GM12878 (cell line): ENCODE measurements at regions not wholly inside any gene's neighbourhood (a gene's known extent, or its start where the extent isn't known, plus 50 kb on each side); places are given as distances from the start of the nearest gene placed in this dataset.

Source experiments
- ATAC-seq: fragments of 200-7000 bp; cut with Tn5 transposase; 3 replicates; pipeline ENCODE4 v1.9.1; 2020; ENCODE audit warnings: mild to moderate bottlenecking, moderate library complexity
- BruUV-seq: library from RNA; stranded (reverse); fragments of 400-500 nt; replicated peaks from 2 replicates; lab custom pipeline; 2021; lab: Mats Ljungman, UMichigan
- CTCF ChIA-PET: fragments of 300-600 bp; sonication (Branson Sonifier 250); formaldehyde crosslinking; extraction: SDS; loops from one replicate; lab custom pipeline; 2021; ENCODE audit warnings: inconsistent platforms; lab: Yijun Ruan, JAX
- POLR2A ChIA-PET: fragments of 350-600 bp; formaldehyde crosslinking; extraction: SDS; loops from one replicate; lab custom pipeline; 2021; ENCODE audit warnings: inconsistent platforms; lab: Charles Lee
- RAD21 ChIA-PET: fragments of 300-600 bp; sonication (Branson Sonifier 250); formaldehyde crosslinking; loops from one replicate; lab custom pipeline; 2023; ENCODE audit warnings: antibody characterized with exemption; ENCODE audit not compliant: unreplicated experiment; lab: Charles Lee
- SMC1A ChIA-PET: fragments of 300-600 bp; sonication (Branson Sonifier 250); formaldehyde crosslinking; loops from one replicate; lab custom pipeline; 2023; ENCODE audit not compliant: unreplicated experiment, uncharacterized antibody; lab: Charles Lee
- DNase-seq: peaks from one replicate; pipeline ENCODE4 v3.0.0-alpha.2; 2011; ENCODE audit warnings: low read depth, low spot score
- FAIRE-seq: peaks from 3 replicates; lab custom pipeline; 2011; peaks lifted over from hg19 to GRCh38; lab: Jason Lieb, UNC
- H2AFZ ChIP-seq: 2 replicates; pipeline ENCODE4 v1.6.0; 2011; ENCODE audit warnings: low read depth, low read length, control low read depth; ENCODE audit not compliant: control insufficient read depth
- H3K27ac ChIP-seq: 2 replicates; pipeline ENCODE4 v1.5.1; 2011; ENCODE audit warnings: control low read depth; ENCODE audit not compliant: control insufficient read depth, insufficient read depth
- H3K27me3 ChIP-seq, 2 experiments: replicated peaks in 1 of 2; 2 replicates each; pipeline versions ENCODE4 v1.6.0 to v1.6.1; 2011; ENCODE audit warnings: low read length in 1 of 2; ENCODE audit not compliant: control insufficient read depth in 2 of 2, insufficient read depth in 2 of 2
- H3K36me3 ChIP-seq, 2 experiments: 2 replicates each; pipeline ENCODE4 v1.5.1; 2011; ENCODE audit warnings: low read length in 1 of 2; ENCODE audit not compliant: control insufficient read depth in 2 of 2, insufficient read depth in 2 of 2
- H3K4me1 ChIP-seq: 2 replicates; pipeline ENCODE4 v1.6.1; 2011; ENCODE audit warnings: mild to moderate bottlenecking, low read length, moderate library complexity, mixed read lengths; ENCODE audit not compliant: control insufficient read depth, insufficient read depth
- H3K4me2 ChIP-seq: 2 replicates; pipeline ENCODE4 v1.6.0; 2011; ENCODE audit warnings: control low read depth; ENCODE audit not compliant: control insufficient read depth, insufficient read depth
- H3K4me3 ChIP-seq: fragments of 200-600 bp; sonication (generic); 2 replicates; pipeline ENCODE4 v1.5.1; 2016
- H3K79me2 ChIP-seq: 2 replicates; pipeline ENCODE4 v1.6.0; 2011; ENCODE audit warnings: low read length; ENCODE audit not compliant: control insufficient read depth, insufficient read depth
- H3K9ac ChIP-seq: 2 replicates; pipeline ENCODE4 v1.8.0; 2011; ENCODE audit warnings: low read length, control low read depth, mixed read lengths; ENCODE audit not compliant: control insufficient read depth, insufficient read depth
- H3K9me3 ChIP-seq: replicated peaks from 3 replicates; pipeline ENCODE4 v1.5.1; 2011; ENCODE audit warnings: mild to moderate bottlenecking, low read length; ENCODE audit not compliant: control insufficient read depth, insufficient read depth
- H4K20me1 ChIP-seq: 2 replicates; pipeline ENCODE4 v1.6.0; 2011; ENCODE audit not compliant: control insufficient read depth, insufficient read depth
- BMI1 ChIP-seq: fragments of 450-650 bp; IDR thresholded peaks from 2 replicates; pipeline ENCODE4 v1.6.1; 2016; ENCODE audit warnings: mild to moderate bottlenecking, moderate library complexity, borderline replicate concordance
- CEBPB ChIP-seq, 2 experiments: fragments of 150-350 bp in 1 of 2; IDR thresholded peaks; 2 replicates each; pipeline ENCODE4 v1.6.1; 2012 to 2014; ENCODE audit warnings: low read depth in 2 of 2, low read length in 2 of 2, borderline replicate concordance in 1 of 2, inconsistent platforms in 1 of 2
- CHD1 ChIP-seq: IDR thresholded peaks from 2 replicates; pipeline ENCODE4 v1.6.1; 2012; ENCODE audit warnings: low read depth, low read length, improper control_type of control experiment
- GATAD2B ChIP-seq: fragments of 450-650 bp; conservative IDR thresholded peaks from 2 replicates; pipeline ENCODE4 v1.6.1; 2017; ENCODE audit warnings: low read depth, mild to moderate bottlenecking, moderate library complexity
- NFIC ChIP-seq: IDR thresholded peaks from 2 replicates; pipeline ENCODE4 v1.6.1; 2012; ENCODE audit warnings: low read depth, mild to moderate bottlenecking, inconsistent platforms, low read length, moderate library complexity
- PAX8 ChIP-seq: fragments of 450-650 bp; IDR thresholded peaks from 2 replicates; pipeline ENCODE4 v1.6.1; 2017; ENCODE audit warnings: mild to moderate bottlenecking, moderate library complexity
- RAD21 ChIP-seq: IDR thresholded peaks from 2 replicates; pipeline ENCODE4 v1.6.1; 2011; ENCODE audit warnings: mild to moderate bottlenecking, low read depth, low read length, moderate library complexity; ENCODE audit not compliant: insufficient read depth
- SPI1 ChIP-seq: IDR thresholded peaks from 2 replicates; pipeline ENCODE4 v1.6.1; 2011; ENCODE audit warnings: low read depth, mild to moderate bottlenecking, low read length, moderate library complexity, borderline replicate concordance; ENCODE audit not compliant: insufficient read depth
- SUZ12 ChIP-seq: fragments of 200-600 bp; sonication (generic); IDR thresholded peaks from one replicate; pipeline ENCODE4 v1.6.1; 2018; ENCODE audit warnings: antibody characterized with exemption, mild to moderate bottlenecking; ENCODE audit not compliant: unreplicated experiment
- WGBS: methylation state at CpG from one replicate; pipeline ENCODE4 v1.1.6; 2016; ENCODE audit warnings: low lambda C conversion rate; ENCODE audit not compliant: insufficient replicate concordance, insufficient coverage; ENCODE audit errors: missing lambda C conversion rate; 5-methylcytosine and 5-hydroxymethylcytosine counted together
- in situ Hi-C: fragments of 300-500 bp; cut with MboI; formaldehyde crosslinking; loops from 9 replicates; pipeline ENCODE4 v1.14.3; 2018; ENCODE audit warnings: mixed read lengths
- intact Hi-C: fragments of 100-400 bp; cut with micrococcal nuclease; formaldehyde crosslinking; loops from one replicate; pipeline ENCODE4 v1.14.2; 2022; ENCODE audit not compliant: unreplicated experiment
- TF ChIP-seq, protein P1 (sequence below): IDR thresholded peaks from 2 replicates; pipeline ENCODE4 v1.6.1; 2011; ENCODE audit warnings: borderline replicate concordance, low read depth, mild to moderate bottlenecking, moderate library complexity, mixed read lengths, low read length; ENCODE audit not compliant: insufficient read depth; ENCODE audit errors: extremely low read length
- TF ChIP-seq, protein P2 (sequence below): IDR thresholded peaks from 2 replicates; pipeline ENCODE4 v1.6.1; 2012; ENCODE audit warnings: mild to moderate bottlenecking, low read depth, low read length
- TF ChIP-seq, protein P3 (sequence below): IDR thresholded peaks from 2 replicates; pipeline ENCODE4 v1.6.1; 2011; ENCODE audit warnings: low read depth, mild to moderate bottlenecking, low read length, moderate library complexity, borderline replicate concordance; ENCODE audit errors: extremely low read depth

DNA sequence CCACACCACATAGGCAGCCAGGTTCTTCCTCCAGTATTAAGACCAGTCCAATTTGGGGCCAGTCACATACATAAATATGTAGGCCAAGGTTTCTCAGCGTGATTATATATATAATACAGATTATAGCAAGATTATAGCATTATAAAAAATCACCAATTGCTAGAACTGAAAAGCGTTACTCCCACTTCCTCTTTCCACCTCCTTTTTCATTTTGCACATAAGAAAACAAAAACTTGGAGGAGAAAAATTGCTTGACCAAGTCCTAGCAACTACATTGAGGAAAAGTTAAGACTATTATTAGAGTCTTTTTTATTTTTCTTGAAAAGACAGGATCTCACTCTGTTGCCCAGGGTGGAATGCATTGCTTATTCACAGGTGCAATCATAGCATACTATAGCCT is 262.7 kb upstream of the KCNN2 start:
- H3K9me3 ChIP-seq, result no peaks in the 10 kb centered on the region
- intact Hi-C loops (no loop called here), in situ Hi-C loops (loop anchor here (10.0 kb wide), 1 partner anchor 346 kb away; no protein-coding TSS in a partner anchor)
- no peak overlapping the region for H3K27ac ChIP-seq
- ATAC-seq, result no peak
- FAIRE-seq, result no peak
- ChIA-PET RAD21 (interaction anchor here (0.8 kb wide), 1 partner anchor 350 kb away, joined by 3 read pairs; no protein-coding TSS in a partner anchor), CTCF (interaction anchor here (0.7 kb wide), 1 partner anchor 10 kb away, joined by 4 read pairs; no protein-coding TSS in a partner anchor), SMC1A (no interaction called here), POLR2A (no interaction called here)
- DNase-seq, result no peak
- no peak overlapping the region for H3K9ac ChIP-seq
- no peak overlapping the region for H3K4me2 ChIP-seq
- no peak for TF ChIP-seq SUZ12
- TF ChIP-seq SPI1, result peak; percentile 63; the same call in 1 of the 2 replicates
- H4K20me1 ChIP-seq, result no peaks in the 10 kb centered on the region
- no TSS peak for BruUV-seq
- H3K4me1 ChIP-seq, result no peaks in the 10 kb centered on the region
- H3K36me3 ChIP-seq, result no peaks in the 10 kb centered on the region
- H3K79me2 ChIP-seq, result no peaks in the 10 kb centered on the region
- H3K27me3 ChIP-seq, result no peaks in the 10 kb centered on the region
- no peak overlapping the region for H2AFZ ChIP-seq
- 0% methylated on average over 2 of the region's 2 CpGs for WGBS
- H3K4me3 ChIP-seq, result no peak overlapping the region

DNA sequence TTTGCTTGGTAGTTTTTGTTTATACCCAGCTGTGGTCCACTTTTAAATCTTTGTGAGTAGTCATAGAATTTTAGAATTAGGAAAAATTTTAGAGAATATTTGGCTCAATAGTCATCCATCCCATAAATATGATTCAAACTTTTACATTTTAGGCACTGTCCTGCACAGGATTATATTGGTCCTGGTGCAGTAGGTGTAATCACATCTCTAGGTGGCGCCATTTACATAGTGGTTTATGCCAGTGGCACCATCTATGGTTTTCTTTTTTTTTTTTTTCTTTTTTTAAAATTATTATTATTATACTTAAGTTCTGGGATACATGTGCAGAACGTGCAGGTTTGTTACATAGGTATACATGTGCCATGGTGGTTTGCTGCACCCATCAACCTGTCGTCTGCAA is 260.7 kb upstream of the KCNN2 start:
- DNase-seq (no peak), ATAC-seq (peak; percentile 86), FAIRE-seq (no peak)
- ChIA-PET POLR2A (no interaction called here), CTCF (interaction anchor here (0.7 to 2.6 kb wide), 7 partner anchors 9 to 687 kb away, joined by 3 to 7 read pairs (median 3); no protein-coding TSS in a partner anchor), SMC1A (interaction anchor here (0.7 to 2.0 kb wide), 3 partner anchors 48 to 348 kb away, joined by 3 to 10 read pairs (median 4); no protein-coding TSS in a partner anchor), RAD21 (interaction anchor here (1.2 kb wide), 1 partner anchor 348 kb away, joined by 5 read pairs; no protein-coding TSS in a partner anchor)
- H3K9ac ChIP-seq, result no peak overlapping the region
- no peaks in the 10 kb centered on the region for H3K9me3 ChIP-seq
- no peak overlapping the region for H2AFZ ChIP-seq
- no peaks in the 10 kb centered on the region for H4K20me1 ChIP-seq
- H3K79me2 ChIP-seq, result no peaks in the 10 kb centered on the region
- in situ Hi-C loops, result no loop called here
- H3K4me2 ChIP-seq, result no peak overlapping the region
- no TSS peak for BruUV-seq
- H3K4me1 ChIP-seq, result no peaks in the 10 kb centered on the region
- no peaks in the 10 kb centered on the region for H3K27me3 ChIP-seq
- H3K4me3 ChIP-seq, result no peak overlapping the region
- intact Hi-C loops, result loop anchor here (1.0 to 5.0 kb wide), 4 partner anchors 206 to 688 kb away; no protein-coding TSS in a partner anchor
- no peaks in the 10 kb centered on the region for H3K36me3 ChIP-seq
- WGBS, result 4% methylated on average over 3 of the region's 3 CpGs
- no peak overlapping the region for H3K27ac ChIP-seq
- TF ChIP-seq, protein P1, sequence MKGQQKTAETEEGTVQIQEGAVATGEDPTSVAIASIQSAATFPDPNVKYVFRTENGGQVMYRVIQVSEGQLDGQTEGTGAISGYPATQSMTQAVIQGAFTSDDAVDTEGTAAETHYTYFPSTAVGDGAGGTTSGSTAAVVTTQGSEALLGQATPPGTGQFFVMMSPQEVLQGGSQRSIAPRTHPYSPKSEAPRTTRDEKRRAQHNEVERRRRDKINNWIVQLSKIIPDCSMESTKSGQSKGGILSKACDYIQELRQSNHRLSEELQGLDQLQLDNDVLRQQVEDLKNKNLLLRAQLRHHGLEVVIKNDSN, result no peak
- TF ChIP-seq PAX8 (no peak), CHD1 (no peak), CEBPB (IDR thresholded peaks at IDR 0.05; ENCODE audit: borderline replicate concordance in 1 of 2, low read depth in 2 of 2, low read length in 2 of 2) (no peak), RAD21 (peak; percentile 70), NFIC (no peak), BMI1 (no peak), GATAD2B (no peak)
- TF ChIP-seq, protein P2, sequence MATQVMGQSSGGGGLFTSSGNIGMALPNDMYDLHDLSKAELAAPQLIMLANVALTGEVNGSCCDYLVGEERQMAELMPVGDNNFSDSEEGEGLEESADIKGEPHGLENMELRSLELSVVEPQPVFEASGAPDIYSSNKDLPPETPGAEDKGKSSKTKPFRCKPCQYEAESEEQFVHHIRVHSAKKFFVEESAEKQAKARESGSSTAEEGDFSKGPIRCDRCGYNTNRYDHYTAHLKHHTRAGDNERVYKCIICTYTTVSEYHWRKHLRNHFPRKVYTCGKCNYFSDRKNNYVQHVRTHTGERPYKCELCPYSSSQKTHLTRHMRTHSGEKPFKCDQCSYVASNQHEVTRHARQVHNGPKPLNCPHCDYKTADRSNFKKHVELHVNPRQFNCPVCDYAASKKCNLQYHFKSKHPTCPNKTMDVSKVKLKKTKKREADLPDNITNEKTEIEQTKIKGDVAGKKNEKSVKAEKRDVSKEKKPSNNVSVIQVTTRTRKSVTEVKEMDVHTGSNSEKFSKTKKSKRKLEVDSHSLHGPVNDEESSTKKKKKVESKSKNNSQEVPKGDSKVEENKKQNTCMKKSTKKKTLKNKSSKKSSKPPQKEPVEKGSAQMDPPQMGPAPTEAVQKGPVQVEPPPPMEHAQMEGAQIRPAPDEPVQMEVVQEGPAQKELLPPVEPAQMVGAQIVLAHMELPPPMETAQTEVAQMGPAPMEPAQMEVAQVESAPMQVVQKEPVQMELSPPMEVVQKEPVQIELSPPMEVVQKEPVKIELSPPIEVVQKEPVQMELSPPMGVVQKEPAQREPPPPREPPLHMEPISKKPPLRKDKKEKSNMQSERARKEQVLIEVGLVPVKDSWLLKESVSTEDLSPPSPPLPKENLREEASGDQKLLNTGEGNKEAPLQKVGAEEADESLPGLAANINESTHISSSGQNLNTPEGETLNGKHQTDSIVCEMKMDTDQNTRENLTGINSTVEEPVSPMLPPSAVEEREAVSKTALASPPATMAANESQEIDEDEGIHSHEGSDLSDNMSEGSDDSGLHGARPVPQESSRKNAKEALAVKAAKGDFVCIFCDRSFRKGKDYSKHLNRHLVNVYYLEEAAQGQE, result no peak
- TF ChIP-seq, protein P3, sequence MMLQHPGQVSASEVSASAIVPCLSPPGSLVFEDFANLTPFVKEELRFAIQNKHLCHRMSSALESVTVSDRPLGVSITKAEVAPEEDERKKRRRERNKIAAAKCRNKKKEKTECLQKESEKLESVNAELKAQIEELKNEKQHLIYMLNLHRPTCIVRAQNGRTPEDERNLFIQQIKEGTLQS, result no peak
